H1 (cell line): ENCODE measurements at regions not wholly inside any gene's neighbourhood (a gene's known extent, or its start where the extent isn't known, plus 50 kb on each side); places are given as distances from the start of the nearest gene placed in this dataset.

Experiments used
- CTCF ChIP-seq, 3 experiments: IDR thresholded peaks; 1 replicate in 2 of 3; 2 replicates in 1 of 3; pipeline versions ENCODE4 v1.5.1 to v1.6.1; 2011; ENCODE audit warnings: low read length in 3 of 3, mild to moderate bottlenecking in 3 of 3, inconsistent platforms in 2 of 3, low read depth in 1 of 3, moderate library complexity in 1 of 3; ENCODE audit not compliant: insufficient read depth in 1 of 3; ENCODE audit errors: control extremely low read depth in 1 of 3
- EZH2 ChIP-seq: fragments of 200-600 bp; sonication (generic); IDR thresholded peaks from 2 replicates; pipeline ENCODE4 v1.7.1; 2012; ENCODE audit warnings: low read depth, mild to moderate bottlenecking, moderate library complexity, low read length, inconsistent platforms; ENCODE audit not compliant: severe bottlenecking
- JUND ChIP-seq: IDR thresholded peaks from 2 replicates; pipeline ENCODE4 v1.6.1; 2011; ENCODE audit warnings: mild to moderate bottlenecking, improper control_type of control experiment, low read length
- KDM5A ChIP-seq: fragments of 200-600 bp; IDR thresholded peaks from 2 replicates; pipeline ENCODE4 v1.7.1; 2012; ENCODE audit warnings: mild to moderate bottlenecking, low read length, inconsistent platforms, mixed read lengths
- RXRA ChIP-seq: IDR thresholded peaks from 2 replicates; pipeline ENCODE4 v1.6.1; 2011; ENCODE audit warnings: low read depth, mild to moderate bottlenecking, low read length, moderate library complexity; ENCODE audit not compliant: insufficient read depth
- SRF ChIP-seq: IDR thresholded peaks from 2 replicates; pipeline ENCODE4 v1.6.1; 2011; ENCODE audit warnings: mild to moderate bottlenecking, low read depth, low read length, moderate library complexity
- USF2 ChIP-seq: IDR thresholded peaks from 2 replicates; pipeline ENCODE4 v1.6.1; 2011; ENCODE audit warnings: low read length, improper control_type of control experiment

GRCh38 chr21:15638856-15639549 lies 90.8 kb upstream of the USP25 start:
- no peak for TF ChIP-seq RXRA
- TF ChIP-seq EZH2, result no peak
- no peak for TF ChIP-seq SRF
- no peak for TF ChIP-seq USF2
- no peak for TF ChIP-seq KDM5A
- TF ChIP-seq JUND, result no peak
- TF ChIP-seq CTCF (IDR thresholded peaks at IDR 0.05; ENCODE audit: control extremely low read depth in 1 of 3, insufficient read depth in 1 of 3, low read depth in 1 of 3, low read length in 3 of 3), result no peak
